Keratinocyte (primary cell): ENCODE measurements at regions not wholly inside any gene's neighbourhood (a gene's known extent, or its start where the extent isn't known, plus 50 kb on each side); places are given as distances from the start of the nearest gene placed in this dataset.

Source experiments
- EZH2 ChIP-seq: IDR thresholded peaks from one replicate; pipeline ENCODE4 v1.6.1; 2012; ENCODE audit warnings: inconsistent platforms, mild to moderate bottlenecking, low read length, moderate library complexity
- TF ChIP-seq, protein P1 (sequence below), 3 experiments: IDR thresholded peaks in 1 of 3; conservative IDR thresholded peaks in 1 of 3; optimal IDR thresholded peaks in 1 of 3; 2 replicates in 2 of 3; 3 replicates in 1 of 3; pipeline versions ENCODE3 to v1.5.1; 2011; ENCODE audit warnings: low read length in 3 of 3, mild to moderate bottlenecking in 3 of 3, moderate library complexity in 2 of 3, control low read depth in 1 of 3, inconsistent platforms in 1 of 3; ENCODE audit not compliant: insufficient read depth in 2 of 3; ENCODE audit errors: extremely low read depth in 1 of 3

DNA sequence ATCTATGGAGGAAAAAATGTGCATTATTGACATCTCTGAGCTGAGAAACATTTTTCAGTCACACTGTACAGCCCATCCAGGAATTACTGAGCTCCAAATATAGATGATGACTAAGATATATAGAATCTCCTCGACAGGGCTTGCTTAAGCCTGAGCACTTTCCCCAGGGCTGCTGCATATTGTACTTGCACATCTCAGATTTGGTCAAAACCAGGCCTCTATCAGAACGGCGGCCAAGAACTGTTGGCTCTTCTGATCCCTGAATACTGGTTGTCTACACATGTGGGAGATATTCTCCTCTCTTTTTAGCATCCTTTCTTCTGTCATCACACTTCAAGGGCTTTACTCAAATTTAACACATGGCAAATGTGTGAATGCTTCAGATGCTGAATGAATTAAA, 201.5 kb upstream of the SLC35G4 start:
- TF ChIP-seq, protein P1, sequence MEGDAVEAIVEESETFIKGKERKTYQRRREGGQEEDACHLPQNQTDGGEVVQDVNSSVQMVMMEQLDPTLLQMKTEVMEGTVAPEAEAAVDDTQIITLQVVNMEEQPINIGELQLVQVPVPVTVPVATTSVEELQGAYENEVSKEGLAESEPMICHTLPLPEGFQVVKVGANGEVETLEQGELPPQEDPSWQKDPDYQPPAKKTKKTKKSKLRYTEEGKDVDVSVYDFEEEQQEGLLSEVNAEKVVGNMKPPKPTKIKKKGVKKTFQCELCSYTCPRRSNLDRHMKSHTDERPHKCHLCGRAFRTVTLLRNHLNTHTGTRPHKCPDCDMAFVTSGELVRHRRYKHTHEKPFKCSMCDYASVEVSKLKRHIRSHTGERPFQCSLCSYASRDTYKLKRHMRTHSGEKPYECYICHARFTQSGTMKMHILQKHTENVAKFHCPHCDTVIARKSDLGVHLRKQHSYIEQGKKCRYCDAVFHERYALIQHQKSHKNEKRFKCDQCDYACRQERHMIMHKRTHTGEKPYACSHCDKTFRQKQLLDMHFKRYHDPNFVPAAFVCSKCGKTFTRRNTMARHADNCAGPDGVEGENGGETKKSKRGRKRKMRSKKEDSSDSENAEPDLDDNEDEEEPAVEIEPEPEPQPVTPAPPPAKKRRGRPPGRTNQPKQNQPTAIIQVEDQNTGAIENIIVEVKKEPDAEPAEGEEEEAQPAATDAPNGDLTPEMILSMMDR (optimal IDR thresholded peaks at IDR 0.05 in 1 of 3, IDR thresholded peaks at IDR 0.05 in 1 of 3, conservative IDR thresholded peaks at IDR 0.05 in 1 of 3; ENCODE audit: extremely low read depth in 1 of 3, insufficient read depth in 2 of 3, low read length in 3 of 3) = no peak
- no peak for TF ChIP-seq EZH2
